ENCODE measurements at regions not wholly inside any gene's neighbourhood (a gene's known extent, or its start where the extent isn't known, plus 50 kb on each side); places are given as distances from the start of the nearest gene placed in this dataset.

DNA sequence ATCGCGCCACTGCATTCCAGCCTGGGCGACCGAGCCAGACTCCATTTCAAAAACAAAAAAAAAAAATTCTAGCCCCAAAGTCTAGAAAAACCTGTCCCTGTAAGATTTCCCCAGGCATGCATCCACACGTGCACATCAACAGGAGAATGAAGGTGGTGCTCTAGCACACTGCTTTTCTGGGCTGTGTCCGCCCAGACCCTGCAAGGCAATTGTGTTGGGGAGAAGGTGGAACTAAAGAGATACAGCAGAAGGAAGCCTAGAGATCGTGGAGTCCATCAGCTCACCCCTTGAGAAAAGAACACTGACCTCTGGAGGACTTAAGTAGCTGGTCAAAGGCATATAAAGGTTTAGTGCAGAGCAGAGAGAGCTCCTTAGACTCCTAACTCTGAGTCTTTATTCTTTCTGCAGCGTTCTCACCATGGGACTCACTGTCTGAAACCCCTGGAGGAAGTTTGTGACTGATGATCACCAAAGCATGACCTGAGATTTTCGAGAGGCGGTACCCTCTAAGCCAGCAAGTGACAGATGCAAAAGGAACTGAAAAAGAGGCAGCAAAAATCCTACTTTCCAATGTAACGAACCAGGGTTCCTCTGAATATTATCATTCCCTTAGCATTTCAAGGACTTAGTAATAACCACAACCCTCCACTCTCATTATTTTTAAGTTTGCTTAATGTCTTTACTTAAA, 179.8 kb downstream of the MEX3B start:
- no peak overlapping the region for H3K4me3 Mint-ChIP-seq (ENCODE audit: low read depth)
- no peak overlapping the region for H3K27ac Mint-ChIP-seq
- no peaks in the 10 kb centered on the region for H3K9me3 Mint-ChIP-seq
- DNase-seq (ENCODE audit: low spot score) = no peak
- H3K4me1 Mint-ChIP-seq (ENCODE audit: low read depth) = no peaks in the 10 kb centered on the region
- intact Hi-C loops (cut with micrococcal nuclease) = no loop called here
- no peaks in the 10 kb centered on the region for H3K36me3 Mint-ChIP-seq (ENCODE audit: low read depth)
- no peaks in the 10 kb centered on the region for H3K27me3 Mint-ChIP-seq (ENCODE audit: low read depth)

DNA sequence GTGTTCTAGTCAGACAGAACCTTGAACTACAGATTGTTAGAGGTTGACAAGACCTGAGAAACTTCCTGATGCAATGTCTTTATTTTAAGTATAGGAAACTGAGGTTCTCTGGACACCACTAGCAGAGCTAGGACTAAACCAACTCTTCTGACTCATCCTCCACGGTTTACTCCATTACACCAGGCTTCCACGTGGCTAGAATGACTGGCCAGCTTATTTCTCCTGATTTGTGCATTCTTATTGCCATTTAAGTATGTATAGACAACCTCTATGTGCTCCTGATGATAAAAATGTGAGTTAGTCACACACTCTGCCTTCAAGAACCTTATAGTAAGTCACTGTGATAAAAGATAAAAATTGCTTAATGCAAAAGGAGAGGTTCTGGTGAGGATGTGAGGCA, 182.7 kb downstream of the MEX3B start:
- intact Hi-C loops (cut with micrococcal nuclease) = no loop called here
- no peaks in the 10 kb centered on the region for H3K36me3 Mint-ChIP-seq (ENCODE audit: low read depth)
- no peaks in the 10 kb centered on the region for H3K4me1 Mint-ChIP-seq (ENCODE audit: low read depth)
- H3K9me3 Mint-ChIP-seq = no peaks in the 10 kb centered on the region
- no peak overlapping the region for H3K4me3 Mint-ChIP-seq (ENCODE audit: low read depth)
- no peak overlapping the region for H3K27ac Mint-ChIP-seq
- DNase-seq (ENCODE audit: low spot score) = no peak
- H3K27me3 Mint-ChIP-seq (ENCODE audit: low read depth) = no peaks in the 10 kb centered on the region

DNA sequence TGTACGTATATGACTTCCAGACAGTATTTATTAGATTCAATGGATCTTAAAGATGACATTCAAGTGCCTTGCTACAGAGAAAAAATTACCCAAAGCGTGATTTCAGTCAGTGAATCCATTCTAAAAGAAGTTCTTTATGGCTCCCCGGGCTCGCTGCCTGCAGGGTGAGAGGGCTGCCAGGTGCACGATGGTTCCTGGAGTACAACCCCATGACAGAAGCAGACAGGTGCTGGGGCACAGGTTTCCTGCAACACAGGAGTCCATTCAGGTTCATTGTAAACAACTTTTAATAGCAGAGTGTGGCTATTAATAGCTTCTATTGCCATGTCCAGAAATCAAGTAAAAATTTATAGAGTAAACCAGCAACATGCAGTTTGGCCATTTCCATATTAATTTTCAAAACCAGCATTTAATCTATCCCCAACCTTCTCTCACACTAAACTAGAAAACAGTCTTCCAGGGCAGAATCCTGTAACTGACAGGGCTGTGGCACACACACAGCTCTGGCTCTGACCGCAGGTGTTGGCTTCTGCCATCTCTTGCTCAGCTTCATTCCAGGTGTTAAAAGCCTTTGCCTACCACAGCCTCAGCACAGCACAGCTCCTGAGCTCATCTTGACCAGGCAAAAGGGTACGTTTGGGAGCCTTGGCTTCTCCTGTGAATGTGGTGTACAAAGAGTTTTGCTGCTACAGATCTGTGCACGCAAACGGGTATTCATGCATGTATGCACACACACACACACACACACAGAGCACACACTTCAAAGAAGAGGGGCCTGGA, 185.9 kb downstream of the MEX3B start:
- H3K9me3 Mint-ChIP-seq = no peaks in the 10 kb centered on the region
- H3K4me3 Mint-ChIP-seq (ENCODE audit: low read depth) = no peak overlapping the region
- no peaks in the 10 kb centered on the region for H3K27me3 Mint-ChIP-seq (ENCODE audit: low read depth)
- DNase-seq (ENCODE audit: low spot score) = no peak
- no peaks in the 10 kb centered on the region for H3K36me3 Mint-ChIP-seq (ENCODE audit: low read depth)
- no peak overlapping the region for H3K27ac Mint-ChIP-seq
- H3K4me1 Mint-ChIP-seq (ENCODE audit: low read depth) = no peaks in the 10 kb centered on the region
- intact Hi-C loops (cut with micrococcal nuclease) = no loop called here

DNA sequence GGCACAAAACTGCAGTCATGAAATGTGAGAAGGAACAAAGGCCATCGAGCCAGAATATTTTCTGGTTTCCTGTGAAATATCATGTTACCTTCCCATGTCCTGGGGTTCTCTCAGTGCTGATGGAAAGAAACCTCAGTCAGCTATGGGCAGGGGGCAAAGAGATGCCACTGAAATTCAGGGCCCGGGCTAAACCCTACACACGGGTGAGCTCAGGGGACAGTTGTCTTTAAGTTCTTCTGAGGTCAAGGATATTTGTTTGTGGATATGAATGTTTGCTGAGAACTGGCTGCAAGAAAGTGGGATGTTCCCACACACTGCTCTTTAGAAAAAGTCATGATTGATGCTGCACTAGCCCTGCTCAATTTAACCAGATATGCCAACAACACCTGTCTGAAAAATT, 187.2 kb downstream of the MEX3B start:
- no peaks in the 10 kb centered on the region for H3K36me3 Mint-ChIP-seq (ENCODE audit: low read depth)
- intact Hi-C loops (cut with micrococcal nuclease) = no loop called here
- no peaks in the 10 kb centered on the region for H3K4me1 Mint-ChIP-seq (ENCODE audit: low read depth)
- no peak overlapping the region for H3K4me3 Mint-ChIP-seq (ENCODE audit: low read depth)
- DNase-seq (ENCODE audit: low spot score) = no peak
- no peak overlapping the region for H3K27ac Mint-ChIP-seq
- H3K27me3 Mint-ChIP-seq (ENCODE audit: low read depth) = no peaks in the 10 kb centered on the region
- no peaks in the 10 kb centered on the region for H3K9me3 Mint-ChIP-seq

DNA sequence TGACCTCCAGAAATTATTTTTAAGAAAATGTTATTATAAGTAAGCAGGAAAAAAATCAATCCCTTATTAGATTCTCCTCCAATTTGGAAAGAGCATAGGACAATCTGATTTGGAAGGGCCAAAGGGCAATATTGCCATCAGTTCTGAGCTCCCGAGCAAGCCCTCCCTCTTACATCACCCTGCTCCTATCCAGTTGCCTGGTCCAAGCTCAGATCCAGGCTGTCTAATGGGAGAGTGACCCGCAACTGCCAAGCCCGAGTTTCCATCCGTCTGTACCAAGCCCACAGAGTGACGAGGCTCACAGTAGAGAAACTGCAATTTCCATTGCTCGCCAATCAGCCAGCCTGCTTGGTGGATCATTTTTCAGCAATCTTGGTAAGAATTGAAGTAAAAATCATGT, 187.7 kb downstream of the MEX3B start:
- Mint-ChIP-seq H3K4me3 (ENCODE audit: low read depth) (no peak overlapping the region), H3K9me3 (no peaks in the 10 kb centered on the region), H3K27ac (no peak overlapping the region), H3K4me1 (ENCODE audit: low read depth) (no peaks in the 10 kb centered on the region), H3K27me3 (ENCODE audit: low read depth) (no peaks in the 10 kb centered on the region), H3K36me3 (ENCODE audit: low read depth) (no peaks in the 10 kb centered on the region)
- intact Hi-C loops (cut with micrococcal nuclease) = no loop called here
- DNase-seq (ENCODE audit: low spot score) = no peak

DNA sequence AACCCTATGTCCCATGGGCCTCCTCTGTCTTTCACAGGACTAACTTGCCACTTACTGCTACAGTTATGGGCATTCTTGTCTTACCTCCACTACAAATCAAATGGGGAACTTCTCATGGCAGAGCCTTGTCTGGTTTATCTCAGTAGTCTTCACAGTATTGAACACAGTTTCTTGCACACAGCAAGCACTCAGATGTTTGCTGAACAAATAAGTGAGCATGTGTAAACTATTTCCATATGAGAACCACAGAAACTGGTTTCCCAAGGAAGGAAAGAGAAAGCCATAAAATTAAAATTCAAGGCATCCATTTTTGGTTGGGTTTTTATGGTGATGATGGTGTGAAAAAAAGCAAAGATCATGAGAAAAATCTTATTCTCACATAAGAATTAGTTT, 189.2 kb downstream of the MEX3B start:
- no peak for DNase-seq (ENCODE audit: low spot score)

DNA sequence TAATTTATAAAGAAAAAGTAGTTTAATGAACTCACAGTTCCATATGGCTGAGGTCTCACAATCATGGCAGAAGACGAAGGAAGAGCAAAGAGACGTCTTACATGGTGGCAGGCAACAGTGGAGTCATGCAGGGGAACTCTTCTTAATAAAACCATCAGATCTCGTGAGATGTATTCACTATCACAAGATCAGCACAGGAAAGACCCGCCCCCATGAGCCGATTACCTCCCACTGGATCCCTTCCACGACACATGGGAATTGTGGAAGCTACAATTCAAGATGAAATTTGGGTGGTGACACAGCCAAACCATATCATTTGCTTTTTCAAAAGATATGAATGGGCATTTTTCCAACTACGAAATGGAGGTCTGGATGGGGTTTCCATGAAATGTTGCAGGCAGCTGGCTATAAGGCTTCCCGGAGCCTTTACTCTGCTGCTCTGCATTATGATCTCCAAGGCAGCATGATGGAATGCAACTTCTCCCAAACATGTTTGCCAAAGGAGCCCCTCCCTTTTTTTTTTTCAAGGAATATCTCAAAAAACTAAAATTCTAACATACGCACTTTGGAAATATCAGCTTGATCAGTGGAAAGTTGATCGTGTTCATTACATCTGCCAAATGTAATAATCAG, 189.7 kb downstream of the MEX3B start:
- no peak for DNase-seq (ENCODE audit: low spot score)
- Mint-ChIP-seq H3K4me3 (ENCODE audit: low read depth) (no peak overlapping the region), H3K9me3 (no peaks in the 10 kb centered on the region), H3K27me3 (ENCODE audit: low read depth) (no peaks in the 10 kb centered on the region), H3K27ac (no peak overlapping the region), H3K36me3 (ENCODE audit: low read depth) (no peaks in the 10 kb centered on the region), H3K4me1 (ENCODE audit: low read depth) (no peaks in the 10 kb centered on the region)
- intact Hi-C loops (cut with micrococcal nuclease) = no loop called here

More for the DNA sequence above, 189.2 kb downstream of the MEX3B start:
- Mint-ChIP-seq H3K27me3 (ENCODE audit: low read depth) (no peaks in the 10 kb centered on the region), H3K4me3 (ENCODE audit: low read depth) (no peak overlapping the region), H3K27ac (no peak overlapping the region), H3K4me1 (ENCODE audit: low read depth) (no peaks in the 10 kb centered on the region), H3K36me3 (ENCODE audit: low read depth) (no peaks in the 10 kb centered on the region), H3K9me3 (no peaks in the 10 kb centered on the region)
- intact Hi-C loops (cut with micrococcal nuclease) = no loop called here

DNA sequence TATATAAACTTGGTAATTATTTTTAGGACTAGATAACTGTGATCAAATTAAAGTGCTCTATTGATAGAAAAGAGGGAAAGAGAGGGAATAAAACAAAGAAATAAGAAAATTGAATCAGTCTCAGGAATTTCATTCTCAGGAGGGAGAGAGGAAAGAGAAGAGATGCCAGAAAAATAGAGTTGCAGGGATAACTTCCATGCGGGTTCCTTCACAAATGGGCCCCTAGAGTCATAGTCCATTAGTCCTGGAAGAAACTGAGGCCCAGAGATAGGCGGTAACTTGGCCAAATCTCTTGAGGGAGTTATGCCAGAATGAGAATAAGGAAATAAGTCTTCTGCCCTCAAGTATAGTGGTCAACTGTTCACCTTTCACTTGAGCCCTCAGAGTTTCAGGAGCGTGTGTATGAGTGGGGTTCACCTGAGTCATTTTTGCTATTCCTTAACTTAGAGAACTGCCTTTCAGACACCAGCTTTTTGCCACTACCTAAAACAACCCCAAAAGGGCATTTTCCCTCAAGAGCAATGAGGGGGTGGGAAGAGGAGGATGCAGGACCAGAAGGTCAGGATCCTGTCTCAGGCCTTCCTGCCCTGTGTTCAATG, 192.6 kb downstream of the MEX3B start:
- no peak overlapping the region for H3K27ac Mint-ChIP-seq
- H3K27me3 Mint-ChIP-seq (ENCODE audit: low read depth) = no peaks in the 10 kb centered on the region
- intact Hi-C loops (cut with micrococcal nuclease) = no loop called here
- H3K36me3 Mint-ChIP-seq (ENCODE audit: low read depth) = no peaks in the 10 kb centered on the region
- no peak for DNase-seq (ENCODE audit: low spot score)
- no peaks in the 10 kb centered on the region for H3K4me1 Mint-ChIP-seq (ENCODE audit: low read depth)
- H3K4me3 Mint-ChIP-seq (ENCODE audit: low read depth) = no peak overlapping the region
- H3K9me3 Mint-ChIP-seq = no peaks in the 10 kb centered on the region

DNA sequence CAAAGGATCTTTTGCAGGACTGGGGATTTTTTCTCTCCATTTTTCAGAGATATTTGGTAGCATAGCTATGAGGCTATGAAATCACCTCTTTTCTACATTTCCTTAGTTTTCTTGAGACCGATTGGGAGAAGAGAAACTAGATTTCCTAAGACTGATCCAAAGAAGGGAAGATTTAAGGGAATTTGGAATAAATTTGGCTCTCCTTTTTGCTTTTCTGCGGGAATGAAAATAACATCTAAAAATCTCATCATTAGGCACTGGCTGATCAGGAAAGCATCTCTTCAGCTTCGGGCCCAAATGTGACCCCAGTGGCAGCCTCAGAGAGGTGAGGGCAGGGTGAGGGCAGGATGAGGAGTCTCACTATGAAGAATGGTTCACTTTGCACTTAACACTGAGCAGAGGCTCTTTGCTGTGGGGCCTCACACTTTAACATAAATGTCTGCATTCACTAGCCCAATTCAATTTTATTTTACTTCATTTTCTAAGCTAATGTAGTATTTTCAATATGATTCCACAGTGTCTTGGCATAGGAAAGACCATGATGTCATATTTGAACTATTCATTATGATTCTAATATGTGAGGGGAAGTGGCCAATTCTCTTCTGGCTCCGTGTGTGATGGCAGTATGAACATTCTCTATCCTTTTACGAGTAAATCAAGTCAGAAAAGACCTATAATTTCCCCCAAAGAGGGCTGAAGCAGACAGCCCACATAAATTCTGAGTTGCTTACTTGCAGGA, 193.2 kb downstream of the MEX3B start:
- H3K4me3 Mint-ChIP-seq (ENCODE audit: low read depth) = no peak overlapping the region
- no peaks in the 10 kb centered on the region for H3K27me3 Mint-ChIP-seq (ENCODE audit: low read depth)
- no peaks in the 10 kb centered on the region for H3K4me1 Mint-ChIP-seq (ENCODE audit: low read depth)
- intact Hi-C loops (cut with micrococcal nuclease) = no loop called here
- no peak overlapping the region for H3K27ac Mint-ChIP-seq
- no peaks in the 10 kb centered on the region for H3K36me3 Mint-ChIP-seq (ENCODE audit: low read depth)
- DNase-seq (ENCODE audit: low spot score) = no peak
- no peaks in the 10 kb centered on the region for H3K9me3 Mint-ChIP-seq

DNA sequence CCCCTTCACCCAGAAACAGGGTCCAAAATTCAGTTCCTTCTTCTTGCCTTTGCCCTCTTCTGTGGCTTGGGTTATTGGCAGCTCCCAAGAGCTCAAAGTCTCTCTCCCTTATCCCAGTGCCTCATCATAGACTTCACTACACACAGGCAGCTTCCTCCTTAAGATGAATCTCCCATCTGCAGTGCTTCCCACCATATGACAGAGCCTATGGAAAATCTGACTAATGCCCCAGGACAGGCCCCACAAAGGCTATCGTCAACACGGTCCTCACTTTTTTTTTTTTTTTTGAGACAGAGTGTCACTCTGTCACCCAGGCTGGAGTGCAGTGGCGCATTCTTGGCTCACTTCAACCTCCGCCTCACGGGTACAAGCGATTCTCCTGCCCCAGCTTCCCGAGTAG, 194.1 kb downstream of the MEX3B start:
- H3K9me3 Mint-ChIP-seq = no peaks in the 10 kb centered on the region
- intact Hi-C loops (cut with micrococcal nuclease) = no loop called here
- H3K36me3 Mint-ChIP-seq (ENCODE audit: low read depth) = no peaks in the 10 kb centered on the region
- H3K4me1 Mint-ChIP-seq (ENCODE audit: low read depth) = no peaks in the 10 kb centered on the region
- H3K4me3 Mint-ChIP-seq (ENCODE audit: low read depth) = no peak overlapping the region
- no peak for DNase-seq (ENCODE audit: low spot score)
- no peaks in the 10 kb centered on the region for H3K27me3 Mint-ChIP-seq (ENCODE audit: low read depth)
- no peak overlapping the region for H3K27ac Mint-ChIP-seq

DNA sequence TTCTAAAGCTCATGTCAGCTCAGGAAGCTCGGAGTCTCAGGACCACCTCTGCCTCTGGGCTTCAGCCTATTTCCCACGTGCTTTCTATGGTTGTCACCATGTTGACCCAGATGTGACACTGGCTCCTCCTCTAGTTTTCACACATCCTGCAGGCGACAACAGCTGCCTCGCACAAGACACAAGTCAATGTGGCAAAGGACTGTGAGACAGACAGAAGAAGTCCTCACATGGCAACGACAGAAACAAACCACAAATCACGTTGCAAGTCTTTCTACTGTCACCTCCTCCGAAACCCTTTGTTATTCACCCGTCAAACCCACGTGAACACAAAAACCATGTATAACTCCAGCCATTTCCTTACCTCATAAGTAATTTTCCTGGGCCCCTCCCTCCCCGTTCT, 194.5 kb downstream of the MEX3B start:
- Mint-ChIP-seq H3K9me3 (no peaks in the 10 kb centered on the region), H3K4me3 (ENCODE audit: low read depth) (no peak overlapping the region), H3K4me1 (ENCODE audit: low read depth) (no peaks in the 10 kb centered on the region), H3K36me3 (ENCODE audit: low read depth) (no peaks in the 10 kb centered on the region), H3K27me3 (ENCODE audit: low read depth) (no peaks in the 10 kb centered on the region), H3K27ac (no peak overlapping the region)
- intact Hi-C loops (cut with micrococcal nuclease) = no loop called here
- no peak for DNase-seq (ENCODE audit: low spot score)

DNA sequence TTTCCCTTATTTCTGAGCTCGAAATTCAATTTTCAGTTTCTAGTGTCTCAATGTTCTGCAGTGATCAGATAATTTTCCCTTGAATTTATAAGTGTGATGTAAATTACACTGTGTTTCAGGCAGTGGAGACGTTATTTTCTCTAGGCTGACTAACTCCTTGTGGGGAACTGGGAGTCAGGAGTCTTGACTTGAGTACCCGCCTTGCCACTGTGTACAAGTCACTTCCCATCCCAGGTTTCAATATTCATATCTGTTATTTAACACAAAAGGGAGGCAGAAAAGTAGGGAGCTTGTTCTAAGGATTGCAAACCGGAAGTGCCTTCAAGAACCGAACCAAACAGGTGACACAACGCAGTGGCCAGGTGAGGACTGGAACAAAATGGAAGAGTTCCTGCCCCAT, 196.5 kb downstream of the MEX3B start:
- Mint-ChIP-seq H3K4me1 (ENCODE audit: low read depth) (no peaks in the 10 kb centered on the region), H3K4me3 (ENCODE audit: low read depth) (no peak overlapping the region), H3K9me3 (no peaks in the 10 kb centered on the region), H3K27ac (no peak overlapping the region), H3K27me3 (ENCODE audit: low read depth) (peaks cover 3% of the 10 kb centered on the region), H3K36me3 (ENCODE audit: low read depth) (no peaks in the 10 kb centered on the region)
- intact Hi-C loops (cut with micrococcal nuclease) = no loop called here
- DNase-seq (ENCODE audit: low spot score) = no peak

All from activated T-helper 2 cell treated with anti-CD3 and anti-CD28 coated beads, Interferon-gamma antibody, Interleukin-2, Interleukin-4, amounts not matched to agents 10 μg/mL and 5 μg/mL and 100 μg/mL, durations not matched to agents 14 hours and 24 hours and 36 hours (primary cell).